GM21360 (cell line): ENCODE measurements at regions not wholly inside any gene's neighbourhood (a gene's known extent, or its start where the extent isn't known, plus 50 kb on each side); places are given as distances from the start of the nearest gene placed in this dataset.
"Not testable (repeated sequence)": the region's sequence is repeated elsewhere in the genome, so short reads cannot be mapped to it uniquely, and the experiment has no call there.

Experiments used
- ATAC-seq: cut with Tn5 transposase; IDR thresholded peaks from one replicate; pipeline ENCODE4 v1.9.1; 2021; ENCODE audit warnings: mild to moderate bottlenecking, moderate library complexity; ENCODE audit not compliant: unreplicated experiment

DNA sequence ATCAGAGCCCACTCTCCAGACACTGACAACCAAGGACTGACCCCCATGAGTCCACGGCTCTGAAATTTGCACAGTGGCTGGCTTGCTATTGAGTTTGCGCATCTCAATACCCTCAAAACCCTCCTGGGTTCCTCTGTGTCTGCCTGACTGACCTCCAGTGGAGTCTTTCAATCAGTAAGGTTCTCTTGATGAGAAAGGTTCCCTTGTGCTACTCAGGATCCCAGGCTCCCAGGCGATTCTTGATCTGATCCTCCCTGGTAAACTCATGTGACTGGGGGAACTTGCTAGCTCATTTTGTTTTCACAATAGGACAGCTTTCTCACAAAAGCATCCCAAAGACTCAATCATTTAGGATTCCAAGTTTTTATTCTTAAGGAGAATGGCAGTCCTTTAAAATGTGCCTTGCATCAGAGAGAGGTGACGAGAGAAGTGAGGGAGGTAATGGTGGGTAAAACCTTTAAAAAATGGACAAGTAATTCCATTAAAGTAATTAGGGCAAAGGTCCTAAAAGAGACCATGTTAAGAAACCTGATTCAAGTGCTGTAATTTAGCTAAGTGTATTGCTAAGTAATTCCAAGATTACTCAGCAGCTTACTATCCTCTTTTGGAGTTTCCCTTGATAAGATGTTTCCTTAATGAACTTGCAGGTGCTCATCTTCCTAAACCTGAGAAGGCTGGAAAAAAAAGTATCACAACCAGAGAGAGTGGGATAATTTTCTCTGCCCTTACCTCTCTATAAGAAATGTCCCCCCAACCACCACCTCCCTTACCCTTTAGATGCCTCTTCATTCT is 304.7 kb upstream of the SGK1 start:
- no peak for ATAC-seq

DNA sequence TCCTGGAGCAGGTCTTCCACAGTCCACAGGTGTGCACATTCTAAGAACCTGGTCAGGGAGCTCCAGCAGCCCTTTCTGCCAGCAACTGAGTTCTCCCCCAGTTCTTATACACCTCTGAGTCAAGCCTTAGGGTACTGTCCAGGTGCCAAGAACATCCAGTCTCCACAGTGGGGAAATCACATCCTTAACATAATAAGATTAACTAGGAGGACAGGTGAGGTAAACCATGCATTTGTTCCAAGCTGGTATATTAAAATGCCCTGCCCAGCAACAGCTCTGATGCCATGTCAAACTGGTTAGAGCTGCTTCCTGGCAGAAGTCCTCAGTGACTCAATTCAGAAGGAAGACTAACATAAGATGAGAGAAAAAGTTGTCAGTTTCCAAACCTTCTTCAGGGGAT is 303.9 kb upstream of the SGK1 start:
- no peak for ATAC-seq

DNA sequence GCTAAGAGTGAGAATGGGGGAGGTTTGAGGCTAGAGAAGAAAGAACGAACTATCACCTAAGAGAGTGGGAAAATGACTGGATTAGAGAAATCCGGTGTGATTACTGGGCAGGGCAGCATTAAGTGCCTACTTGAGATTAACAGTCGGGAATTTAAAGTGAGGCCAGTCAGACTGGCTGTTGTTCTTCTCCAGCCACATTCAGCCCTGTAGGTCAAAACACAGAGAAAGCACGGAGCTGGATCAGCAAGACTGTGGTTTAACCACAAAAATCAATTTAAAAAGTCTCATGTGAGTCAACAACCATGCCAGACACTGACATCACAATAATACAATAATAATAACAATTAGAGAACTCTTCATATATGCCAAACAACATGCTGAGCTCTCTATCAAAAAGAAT is 301.9 kb upstream of the SGK1 start:
- no peak for ATAC-seq

DNA sequence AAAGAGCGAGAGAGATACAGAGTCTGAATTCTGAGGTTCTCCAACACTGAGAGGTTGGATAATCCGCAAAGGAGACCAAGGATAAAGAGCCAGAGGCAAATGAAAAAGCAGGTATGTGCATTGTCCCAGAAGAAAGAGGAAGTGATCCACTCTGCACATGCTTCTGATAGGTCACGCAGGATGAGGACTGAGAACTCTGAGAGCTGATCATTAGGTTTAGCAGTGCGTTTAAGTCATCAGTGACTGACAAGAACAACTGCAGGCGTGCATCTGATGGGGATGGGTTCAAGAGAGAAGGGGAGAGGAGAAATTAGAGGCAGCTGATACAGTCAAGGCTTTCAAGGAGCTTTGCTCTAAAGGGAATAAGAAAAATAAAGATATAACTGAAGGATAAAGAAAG is 301.2 kb upstream of the SGK1 start:
- ATAC-seq: peak; percentile 64

DNA sequence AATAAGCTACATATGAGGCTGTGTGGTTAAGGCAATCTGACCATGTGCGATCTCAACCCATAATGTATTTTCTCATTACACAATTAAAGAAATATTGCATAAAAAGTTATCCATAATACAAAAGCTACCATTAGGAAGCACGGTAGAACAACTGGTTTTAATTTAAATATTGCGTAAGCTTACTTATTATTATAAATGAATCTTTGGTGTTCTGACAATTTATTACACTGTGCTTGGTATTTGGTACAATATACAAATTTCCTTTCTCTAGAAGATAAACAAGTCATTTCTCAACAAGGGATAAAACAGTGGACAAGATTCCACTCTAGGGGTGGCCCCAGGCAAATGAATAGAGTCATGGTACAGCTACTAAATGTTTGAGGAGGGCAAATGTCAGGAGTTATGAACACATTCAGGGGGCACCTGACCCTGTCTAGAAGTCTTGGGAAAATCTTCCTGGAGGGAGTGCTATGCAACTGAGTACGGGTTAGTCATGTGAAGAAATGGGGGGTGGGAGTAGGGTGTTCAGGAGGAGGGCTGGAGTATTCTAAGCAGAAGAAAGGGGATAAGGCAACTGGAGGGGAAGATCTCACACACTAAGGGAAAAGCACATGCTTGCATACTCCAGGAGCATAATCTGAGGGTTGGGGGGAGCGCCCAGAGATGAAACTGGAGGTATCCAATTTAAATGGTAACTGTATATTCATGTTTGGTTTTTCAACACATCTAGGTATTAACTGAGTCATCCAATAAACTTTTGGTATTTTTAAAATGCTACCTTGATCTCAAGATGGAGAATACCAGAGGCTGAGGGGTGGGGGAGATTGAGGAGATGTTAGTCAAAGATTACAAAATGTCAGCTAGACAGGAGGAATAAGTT is 296.9 kb upstream of the SGK1 start:
- no peak for ATAC-seq

DNA sequence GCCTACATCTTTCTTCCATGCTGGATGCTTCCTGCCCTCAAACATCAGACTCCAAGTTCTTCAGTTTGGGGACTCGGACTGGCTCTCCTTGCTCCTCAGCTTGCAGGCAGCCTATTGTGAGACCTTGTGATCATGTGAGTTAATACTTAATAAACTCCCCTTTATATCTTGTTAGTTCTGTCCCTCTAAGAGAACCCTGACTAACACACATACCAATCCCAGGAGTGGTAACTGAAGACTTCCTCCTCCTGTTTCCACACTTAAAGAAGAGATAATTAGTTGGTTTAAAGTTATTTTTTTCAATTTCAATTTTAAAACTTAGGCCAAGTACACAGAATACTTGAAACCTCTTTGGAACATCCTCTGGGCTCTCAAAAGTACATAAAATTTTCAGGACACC is 294.2 kb upstream of the SGK1 start:
- ATAC-seq: not testable (repeated sequence)

DNA sequence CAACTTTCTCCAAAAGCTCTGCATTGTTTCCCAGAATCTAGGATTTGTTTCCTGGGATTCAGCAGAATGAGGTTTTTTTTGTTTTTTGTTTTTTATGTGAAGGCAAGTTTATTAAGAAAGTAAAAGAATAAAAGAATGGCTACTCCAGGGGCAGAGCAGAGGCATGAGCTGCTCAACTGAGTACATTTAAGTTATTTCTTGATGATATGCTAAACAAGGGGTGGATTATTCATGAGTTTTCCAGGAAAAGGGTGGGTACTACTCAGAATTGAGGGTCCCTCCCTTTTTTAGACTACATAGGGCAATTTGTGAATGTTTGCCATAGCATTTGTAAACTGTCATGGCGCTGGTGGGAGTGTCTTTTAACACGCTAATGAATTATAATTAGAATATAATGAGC is 292.5 kb upstream of the SGK1 start:
- no peak for ATAC-seq

DNA sequence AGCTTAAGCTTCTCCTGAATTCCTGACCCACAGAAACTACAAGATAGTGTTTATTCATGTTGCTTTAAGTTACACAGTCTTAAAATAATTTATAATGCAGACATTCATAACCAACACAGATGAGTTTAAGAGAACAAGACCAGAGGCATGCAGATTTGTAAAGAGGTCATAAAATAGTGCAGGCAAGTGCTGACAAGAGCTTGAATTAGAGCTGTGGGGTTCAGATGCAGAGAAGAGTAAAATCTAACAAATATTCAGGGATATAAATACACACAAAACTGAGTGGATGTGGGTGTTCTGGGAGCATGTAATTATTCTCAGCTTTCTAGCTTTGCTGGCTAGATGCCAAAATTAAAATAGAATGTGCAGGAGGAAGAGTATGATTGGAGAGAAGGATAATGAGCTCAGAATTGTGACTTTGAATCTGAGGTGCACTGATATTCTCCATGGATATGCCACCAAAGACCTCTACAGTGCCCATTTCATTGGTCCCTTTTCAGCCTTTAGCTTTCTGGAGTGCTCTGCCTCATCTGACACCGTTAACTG is 291.9 kb upstream of the SGK1 start:
- ATAC-seq: no peak

DNA sequence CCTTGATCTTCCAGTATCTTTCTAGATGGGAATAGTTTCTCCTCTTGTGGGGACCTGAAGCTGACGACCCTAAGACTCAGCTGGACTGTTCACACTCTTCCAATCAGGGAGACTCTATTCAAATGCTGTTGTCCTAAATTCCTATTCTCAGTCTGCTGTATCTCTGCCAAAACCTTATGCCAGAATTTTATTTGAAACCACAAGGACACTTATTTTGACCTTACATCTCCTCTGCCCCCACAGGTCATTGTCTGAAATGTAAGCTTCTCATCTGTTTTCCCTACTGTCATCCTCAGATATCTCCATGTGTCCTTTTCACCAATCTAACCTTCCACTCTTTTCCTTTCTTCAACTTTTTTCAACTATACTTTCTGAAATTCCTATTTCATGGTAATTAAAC is 289.5 kb upstream of the SGK1 start:
- no peak for ATAC-seq

DNA sequence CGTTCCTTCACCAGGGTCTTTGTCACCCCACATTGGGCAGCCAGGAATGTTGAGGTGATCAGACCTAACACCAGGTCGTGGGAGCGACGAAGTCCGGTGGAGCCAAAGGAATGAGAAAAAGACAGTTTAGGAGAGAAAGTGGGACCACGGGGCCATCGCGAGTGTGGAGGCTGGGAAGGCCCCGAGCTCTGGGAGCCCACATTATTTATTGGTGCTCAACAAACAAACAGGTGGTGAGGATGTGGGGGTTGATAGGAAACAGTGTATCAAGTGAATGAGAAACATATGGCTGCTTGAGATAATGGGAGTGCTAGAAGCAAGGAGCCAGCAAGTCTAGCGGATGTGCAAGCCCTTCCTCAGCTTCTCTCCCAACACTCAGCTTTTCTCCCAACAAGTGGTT is 287.1 kb upstream of the SGK1 start:
- no peak for ATAC-seq

DNA sequence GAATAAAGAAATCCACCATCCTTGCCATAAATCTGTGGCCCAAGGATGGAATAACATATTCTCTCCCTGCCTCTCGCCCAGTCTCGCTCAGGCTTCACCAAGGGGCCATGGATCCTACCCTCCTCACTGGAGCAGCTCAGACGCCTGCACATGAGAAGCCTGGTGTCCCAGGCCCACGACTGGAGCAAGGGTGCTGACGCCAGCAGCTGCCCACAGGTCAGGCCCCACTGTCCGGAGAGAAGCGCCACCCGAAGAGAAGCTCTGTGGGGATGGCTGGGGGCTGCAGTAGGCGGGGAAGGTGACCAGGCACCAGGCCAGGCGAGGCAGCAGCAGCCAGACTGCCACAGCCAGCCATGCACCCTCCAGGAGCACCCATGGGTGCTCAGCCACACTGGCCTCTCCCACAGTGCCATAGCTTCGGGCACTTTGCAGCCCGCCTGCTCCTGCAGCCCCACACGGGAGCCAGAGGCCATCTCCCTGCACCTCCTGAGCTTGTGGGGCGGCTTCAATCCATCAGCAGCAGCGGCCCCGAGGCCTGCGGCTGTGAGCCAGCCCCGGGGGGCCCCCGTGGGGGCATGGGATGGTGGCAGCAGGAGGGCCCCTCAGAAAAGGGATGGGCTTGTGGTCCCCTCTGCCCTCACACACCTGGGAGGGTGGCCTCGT is 286.2 kb upstream of the SGK1 start:
- ATAC-seq: no peak

DNA sequence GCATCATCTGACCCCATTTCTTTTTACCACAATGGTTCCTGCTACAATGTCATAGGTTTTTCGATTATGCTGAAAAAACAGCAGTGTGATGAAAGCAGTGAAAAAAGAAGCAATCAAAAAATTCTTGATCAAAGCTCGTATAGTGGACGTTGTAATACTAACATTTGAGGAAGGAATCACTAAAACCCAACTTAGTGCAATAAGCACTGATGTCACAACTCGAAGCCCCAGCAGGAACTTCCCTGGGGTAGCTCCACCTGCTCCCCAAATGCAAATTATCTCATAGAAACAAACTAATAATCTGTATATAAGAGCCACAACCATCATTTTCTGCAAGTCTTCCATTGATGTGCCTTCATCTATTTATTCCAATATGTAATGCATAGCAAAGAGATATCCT is 285.6 kb upstream of the SGK1 start:
- ATAC-seq: no peak

DNA sequence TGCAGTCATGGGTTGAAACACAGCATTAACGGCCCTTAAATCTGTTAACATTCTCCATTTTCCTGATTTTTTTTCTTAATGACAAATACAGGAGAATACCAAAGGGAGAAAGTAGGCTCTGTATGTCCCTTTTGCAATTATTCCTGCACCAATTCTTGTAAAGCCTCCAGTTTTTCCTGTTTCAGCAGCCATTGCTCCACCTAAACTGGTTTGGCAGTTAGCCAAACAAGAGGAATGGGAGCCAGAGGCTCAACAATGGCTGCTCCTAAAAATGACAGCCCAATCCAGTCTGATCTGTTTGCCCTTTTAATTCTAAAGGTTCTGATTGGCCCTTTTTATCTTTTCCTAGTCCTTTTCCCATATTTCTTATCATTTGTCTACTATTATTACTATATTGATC is 284.2 kb upstream of the SGK1 start:
- no peak for ATAC-seq

DNA sequence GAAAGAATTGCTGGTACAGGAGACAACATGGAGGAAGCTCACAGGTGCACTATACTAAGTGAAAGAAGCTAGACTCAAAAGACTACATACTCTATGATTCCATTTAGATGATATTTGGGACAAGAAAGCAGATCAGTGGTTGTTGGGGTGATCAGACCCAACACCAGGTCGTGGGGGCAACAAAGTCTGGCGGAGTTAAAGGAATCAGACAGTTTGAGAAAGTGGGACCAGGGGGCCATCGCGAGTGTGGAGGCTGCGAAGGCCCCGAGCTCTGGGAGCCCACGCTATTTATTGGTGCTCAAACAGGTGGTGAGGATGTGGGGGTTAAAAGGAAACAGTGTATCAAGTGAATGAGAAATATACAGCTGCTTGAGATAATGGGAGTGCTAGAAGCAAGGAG is 282.8 kb upstream of the SGK1 start:
- no peak for ATAC-seq

DNA sequence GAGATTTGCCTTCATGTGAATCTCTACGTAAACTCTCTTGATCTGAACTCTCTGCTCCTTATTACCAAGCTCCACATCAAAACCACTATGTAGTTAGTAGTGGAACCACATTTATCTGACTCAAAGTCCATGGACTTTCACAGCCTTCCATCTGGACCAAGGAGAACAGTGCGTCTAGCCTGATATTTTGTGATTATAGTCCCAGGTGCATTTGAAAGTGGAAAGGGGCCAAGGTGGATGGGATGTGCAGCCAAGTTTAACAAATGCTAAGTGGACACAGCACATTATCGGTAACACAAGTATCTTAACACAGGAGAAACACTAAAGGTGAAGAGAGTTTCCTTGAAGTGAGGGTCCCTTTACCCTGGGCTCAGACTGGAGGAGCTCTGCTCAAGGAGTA is 281.2 kb upstream of the SGK1 start:
- ATAC-seq: no peak

DNA sequence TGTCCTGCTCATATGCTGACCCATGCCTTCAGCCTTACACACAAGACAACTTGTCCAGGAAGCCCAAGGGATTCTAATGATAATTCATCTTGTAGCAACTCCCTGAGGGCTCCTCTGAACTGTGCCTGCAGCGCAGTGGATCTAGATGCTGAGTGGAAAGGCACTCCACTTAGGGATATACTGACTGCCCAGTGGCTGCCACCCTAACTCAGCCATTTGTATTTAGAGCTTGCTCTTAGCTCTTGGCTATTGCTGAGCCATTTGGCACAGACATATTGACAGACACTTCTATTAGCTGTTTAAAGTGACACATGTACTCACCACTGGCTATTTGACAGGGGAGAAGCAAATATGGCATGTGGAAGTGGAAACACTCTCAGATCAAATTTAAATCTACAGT is 278.3 kb upstream of the SGK1 start:
- ATAC-seq: no peak

DNA sequence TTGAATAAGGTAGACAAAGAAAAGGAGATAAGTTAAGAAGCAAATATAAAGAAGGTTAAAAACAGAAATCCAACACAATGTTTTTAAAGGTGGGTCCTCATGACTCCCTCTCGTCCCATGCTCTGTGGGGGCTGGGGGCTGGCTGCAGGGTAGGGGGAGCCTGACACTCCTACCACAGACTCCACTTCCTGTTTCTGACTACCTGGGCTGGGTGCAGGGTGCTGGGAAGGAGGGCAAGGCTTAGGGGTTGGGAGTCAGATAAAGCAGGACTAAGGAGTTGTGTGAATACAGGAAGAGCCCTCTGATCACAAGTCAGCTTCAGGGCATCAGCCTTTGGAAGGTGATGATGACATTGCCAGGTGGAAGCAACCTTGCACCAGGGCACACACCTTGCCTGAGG is 277.0 kb upstream of the SGK1 start:
- no peak for ATAC-seq

DNA sequence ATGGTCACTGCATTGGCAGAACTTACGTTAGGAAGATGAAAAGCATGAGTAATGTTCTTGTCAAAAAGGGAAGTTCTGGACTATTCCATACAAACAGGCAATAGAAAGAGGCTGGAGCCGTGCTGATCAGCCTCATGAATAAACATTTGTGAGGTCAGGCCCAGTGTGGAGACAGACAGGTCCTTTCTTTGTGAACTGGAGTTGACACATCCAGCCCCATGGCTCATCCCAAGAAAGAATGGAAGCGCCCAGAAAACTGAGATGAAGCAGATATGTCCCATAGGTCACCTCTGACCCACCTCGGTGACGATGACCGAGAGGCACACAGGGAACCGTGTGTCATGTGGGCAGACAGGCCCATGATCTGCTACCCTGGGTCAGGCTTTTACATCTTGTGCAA is 276.0 kb upstream of the SGK1 start:
- no peak for ATAC-seq

DNA sequence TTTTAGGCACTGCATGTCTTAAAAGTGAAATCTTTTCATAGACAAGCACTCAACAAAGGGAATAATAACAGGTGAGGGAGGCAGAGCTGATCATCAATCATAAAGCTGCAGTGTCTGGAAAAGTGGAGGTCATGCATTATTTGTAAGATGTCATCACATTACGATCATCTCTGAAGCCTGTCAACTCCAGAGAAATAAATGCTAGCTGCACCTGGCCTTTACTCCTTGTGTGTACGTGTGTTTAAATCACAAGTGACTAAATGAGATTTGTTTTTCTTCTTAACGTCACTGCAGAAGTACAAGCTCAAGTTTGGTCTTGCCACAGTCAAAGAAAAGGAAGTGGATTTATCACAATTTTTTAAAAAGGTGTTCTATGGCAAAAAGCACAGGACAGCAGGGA is 275.5 kb upstream of the SGK1 start:
- no peak for ATAC-seq

DNA sequence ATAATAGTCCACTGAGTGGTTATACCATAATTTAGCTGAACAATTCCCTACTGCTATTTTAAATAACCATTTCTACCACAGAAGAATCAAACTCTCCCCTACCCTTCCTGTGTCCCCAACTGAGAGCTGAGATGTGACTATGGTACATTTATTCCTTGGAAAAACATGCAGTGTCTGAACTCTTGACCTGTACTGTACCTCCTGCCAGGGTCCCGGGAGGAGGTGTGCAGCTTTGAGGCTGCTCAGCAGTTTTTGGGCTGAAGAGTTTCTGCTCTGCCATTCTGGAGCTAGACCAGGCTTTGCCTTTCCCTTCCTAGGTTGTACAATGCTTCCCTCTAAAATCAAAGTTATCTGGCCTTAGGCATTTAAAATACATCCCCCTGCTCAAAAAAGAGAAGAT is 275.1 kb upstream of the SGK1 start:
- ATAC-seq: no peak

DNA sequence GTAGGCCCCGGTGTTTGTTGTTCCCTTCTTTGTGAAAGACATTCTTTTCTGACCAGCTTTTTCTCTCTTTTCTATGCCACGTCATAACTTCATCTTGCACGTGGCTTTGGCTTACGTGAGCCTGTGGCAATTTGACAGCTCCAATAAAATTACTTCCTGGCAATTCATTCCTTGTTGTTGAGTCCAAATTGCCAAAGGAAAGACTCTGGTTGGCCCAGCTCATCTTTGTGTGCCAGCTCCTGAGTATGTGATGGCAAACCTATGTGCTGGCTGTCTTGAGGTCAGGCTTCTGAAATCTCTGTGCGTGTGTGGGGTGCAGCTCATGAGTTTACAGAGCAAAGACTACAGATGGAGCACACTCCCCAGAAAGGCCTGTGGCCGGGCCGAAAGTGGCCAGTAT is 272.5 kb upstream of the SGK1 start:
- no peak for ATAC-seq

DNA sequence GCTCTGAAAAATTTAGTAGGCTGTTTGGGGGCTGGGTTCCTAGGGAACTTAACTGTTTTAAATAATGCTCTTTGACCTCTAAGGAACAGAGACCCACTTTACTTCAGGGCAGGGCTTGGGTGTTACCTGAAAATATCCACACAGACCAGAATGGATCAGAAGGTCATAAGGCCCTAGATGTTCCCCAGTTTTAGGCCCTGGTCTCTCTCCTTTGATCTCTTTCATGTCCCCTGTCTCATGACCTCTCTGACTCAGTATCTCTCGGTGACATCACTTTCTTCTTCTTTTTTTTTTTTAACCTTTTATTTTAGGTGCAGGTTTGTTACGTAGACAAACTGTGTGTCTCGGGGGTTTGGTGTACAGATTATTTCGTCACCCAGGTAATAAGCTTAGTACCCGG is 272.1 kb upstream of the SGK1 start:
- ATAC-seq: no peak
